Keratinocyte (primary cell): ENCODE measurements at regions not wholly inside any gene's neighbourhood (a gene's known extent, or its start where the extent isn't known, plus 50 kb on each side); places are given as distances from the start of the nearest gene placed in this dataset.

Source experiments
- DNase-seq: peaks from one replicate; pipeline ENCODE4 v3.0.0-alpha.2; 2011; ENCODE audit warnings: low read depth, missing footprints, low spot score
- FAIRE-seq: peaks from 2 replicates; lab custom pipeline; 2011; peaks lifted over from hg19 to GRCh38; lab: Jason Lieb, UNC
- H2AFZ ChIP-seq: 2 replicates; pipeline ENCODE4 v1.6.0; 2012; ENCODE audit warnings: low read length, control low read depth, inconsistent platforms; ENCODE audit not compliant: control insufficient read depth
- H3K27ac ChIP-seq: 2 replicates; pipeline ENCODE4 v1.5.1; 2011; ENCODE audit warnings: low read length; ENCODE audit not compliant: control insufficient read depth, insufficient read depth
- H3K27me3 ChIP-seq: 3 replicates; pipeline ENCODE4 v1.6.0; 2011; ENCODE audit warnings: low read length; ENCODE audit not compliant: control insufficient read depth, insufficient read depth; ENCODE audit errors: extremely low read depth
- H3K36me3 ChIP-seq, 2 experiments: 2 replicates in 1 of 2; 3 replicates in 1 of 2; pipeline ENCODE4 v1.5.1; 2011; ENCODE audit warnings: low read length in 2 of 2, mild to moderate bottlenecking in 1 of 2; ENCODE audit not compliant: control insufficient read depth in 2 of 2, insufficient read depth in 2 of 2; ENCODE audit errors: extremely low read depth in 1 of 2
- H3K4me1 ChIP-seq: 3 replicates; pipeline ENCODE4 v1.5.1; 2011; ENCODE audit warnings: low read length; ENCODE audit not compliant: control insufficient read depth, insufficient read depth; ENCODE audit errors: extremely low read depth
- H3K4me2 ChIP-seq: 3 replicates; pipeline ENCODE4 v1.6.0; 2011; ENCODE audit warnings: low read depth, low read length; ENCODE audit not compliant: control insufficient read depth, insufficient read depth; ENCODE audit errors: extremely low read depth
- H3K4me3 ChIP-seq, 3 experiments: fragments of 200-600 bp in 1 of 3; sonication (generic) in 1 of 3; 2 replicates in 2 of 3; 3 replicates in 1 of 3; pipeline ENCODE4 v1.5.1; 2011 to 2016; ENCODE audit warnings: low read length in 3 of 3, mild to moderate bottlenecking in 3 of 3, control low read depth in 2 of 3, inconsistent platforms in 1 of 3, low read depth in 1 of 3, mixed read lengths in 1 of 3, mixed run types in 1 of 3, moderate library complexity in 1 of 3; ENCODE audit not compliant: control insufficient read depth in 2 of 3, insufficient read depth in 2 of 3; ENCODE audit errors: extremely low read depth in 1 of 3
- H3K79me2 ChIP-seq: 2 replicates; pipeline ENCODE4 v1.6.0; 2012; ENCODE audit warnings: low read length; ENCODE audit not compliant: control insufficient read depth, insufficient read depth
- H3K9ac ChIP-seq: 3 replicates; pipeline ENCODE4 v1.6.0; 2011; ENCODE audit warnings: low read length; ENCODE audit not compliant: control insufficient read depth, insufficient read depth; ENCODE audit errors: extremely low read depth
- H3K9me1 ChIP-seq: 3 replicates; pipeline ENCODE4 v1.6.0; 2011; ENCODE audit warnings: low read length; ENCODE audit not compliant: control insufficient read depth, insufficient read depth; ENCODE audit errors: extremely low read depth
- H3K9me3 ChIP-seq: 2 replicates; pipeline ENCODE4 v1.5.1; 2012; ENCODE audit warnings: low read depth, low read length; ENCODE audit not compliant: control insufficient read depth
- H4K20me1 ChIP-seq: 3 replicates; pipeline ENCODE4 v1.6.0; 2011; ENCODE audit warnings: low read length; ENCODE audit not compliant: control insufficient read depth, insufficient read depth; ENCODE audit errors: extremely low read depth
- CTCF ChIP-seq, 3 experiments: IDR thresholded peaks in 1 of 3; conservative IDR thresholded peaks in 1 of 3; optimal IDR thresholded peaks in 1 of 3; 2 replicates in 2 of 3; 3 replicates in 1 of 3; pipeline versions ENCODE3 to v1.5.1; 2011; ENCODE audit warnings: low read length in 3 of 3, mild to moderate bottlenecking in 3 of 3, moderate library complexity in 2 of 3, control low read depth in 1 of 3, inconsistent platforms in 1 of 3; ENCODE audit not compliant: insufficient read depth in 2 of 3; ENCODE audit errors: extremely low read depth in 1 of 3
- EZH2 ChIP-seq: IDR thresholded peaks from one replicate; pipeline ENCODE4 v1.6.1; 2012; ENCODE audit warnings: inconsistent platforms, mild to moderate bottlenecking, low read length, moderate library complexity
- dilution Hi-C: fragments of 300-500 bp; cut with MboI; formaldehyde crosslinking; loops from one replicate; pipeline ENCODE4 v1.7.0; 2020; ENCODE audit warnings: low sequenced_read_pairs; ENCODE audit not compliant: extremely low pct_ligation_motif_present

- Histone ChIP-seq H3K9me3 (no peaks in the 10 kb centered on the region), H3K36me3 (no peaks in the 10 kb centered on the region), H3K27me3 (no peaks in the 10 kb centered on the region), H4K20me1 (no peaks in the 10 kb centered on the region), H2AFZ (no peak overlapping the region), H3K79me2 (no peaks in the 10 kb centered on the region), H3K4me1 (no peaks in the 10 kb centered on the region), H3K27ac (no peak overlapping the region), H3K9ac (no peak overlapping the region), H3K9me1 (no peaks in the 10 kb centered on the region), H3K4me3 (no peak overlapping the region), H3K4me2 (no peak overlapping the region)
- no peak for TF ChIP-seq CTCF (optimal IDR thresholded peaks at IDR 0.05 in 1 of 3, IDR thresholded peaks at IDR 0.05 in 1 of 3, conservative IDR thresholded peaks at IDR 0.05 in 1 of 3; ENCODE audit: extremely low read depth in 1 of 3, insufficient read depth in 2 of 3, low read length in 3 of 3)
- TF ChIP-seq EZH2 = no peak
- dilution Hi-C loops = no loop called here
- FAIRE-seq (no peak), DNase-seq (no peak)
Measured at GRCh38 chr4:33057736-33058135, 2337.6 kb downstream of the PCDH7 start.

- Histone ChIP-seq H3K4me3 (no peak overlapping the region), H3K27ac (no peak overlapping the region), H3K9ac (no peak overlapping the region), H3K9me1 (no peaks in the 10 kb centered on the region), H2AFZ (no peak overlapping the region), H3K27me3 (no peaks in the 10 kb centered on the region), H3K79me2 (no peaks in the 10 kb centered on the region), H4K20me1 (no peaks in the 10 kb centered on the region), H3K4me2 (no peak overlapping the region), H3K4me1 (no peaks in the 10 kb centered on the region), H3K9me3 (no peaks in the 10 kb centered on the region), H3K36me3 (no peaks in the 10 kb centered on the region)
- no peak for TF ChIP-seq EZH2
- TF ChIP-seq CTCF (optimal IDR thresholded peaks at IDR 0.05 in 1 of 3, IDR thresholded peaks at IDR 0.05 in 1 of 3, conservative IDR thresholded peaks at IDR 0.05 in 1 of 3; ENCODE audit: extremely low read depth in 1 of 3, insufficient read depth in 2 of 3, low read length in 3 of 3) = no peak
- dilution Hi-C loops = no loop called here
- DNase-seq = no peak
- FAIRE-seq = no peak
Measured at GRCh38 chr4:33058998-33059397, 2338.8 kb downstream of the PCDH7 start.
